GM19238 (cell line): ENCODE measurements at regions not wholly inside any gene's neighbourhood (a gene's known extent, or its start where the extent isn't known, plus 50 kb on each side); places are given as distances from the start of the nearest gene placed in this dataset.
A peak's percentile ranks its signal among the peaks of the same experiment; 100 is the strongest.

Experiments used
- DNase-seq: peaks from one replicate; pipeline ENCODE4 v3.0.0; 2011; ENCODE audit warnings: low spot score; ENCODE audit not compliant: insufficient read length

DNA sequence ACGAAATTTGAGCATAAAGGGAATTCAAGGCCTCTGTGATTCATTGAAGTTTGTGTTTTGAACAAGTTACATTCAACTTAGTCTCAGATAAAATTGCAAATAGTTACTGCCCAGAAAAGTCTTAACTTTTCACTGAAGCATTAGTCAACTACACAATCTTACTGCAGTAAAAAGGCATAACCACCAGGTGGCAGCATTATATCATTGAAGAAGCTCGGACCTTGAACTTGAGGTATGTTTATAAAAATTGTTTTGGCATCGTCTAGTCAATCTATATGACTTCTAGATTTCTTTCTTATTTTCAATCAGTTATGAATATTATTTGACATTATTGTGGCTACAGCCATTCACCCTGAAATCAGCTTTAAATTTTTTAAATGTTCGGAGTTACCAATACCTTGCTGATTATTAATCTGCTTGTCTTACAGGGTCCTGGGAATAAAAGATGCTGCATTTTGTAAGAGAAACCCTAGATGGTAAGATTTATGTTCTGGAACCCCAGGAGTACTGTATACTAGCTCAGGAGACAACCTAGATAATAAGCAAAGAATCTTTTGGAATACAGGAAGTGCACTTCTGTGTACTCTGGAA is 83.9 kb upstream of the GRAMD2B start:
- DNase-seq, result peak; percentile 16

DNA sequence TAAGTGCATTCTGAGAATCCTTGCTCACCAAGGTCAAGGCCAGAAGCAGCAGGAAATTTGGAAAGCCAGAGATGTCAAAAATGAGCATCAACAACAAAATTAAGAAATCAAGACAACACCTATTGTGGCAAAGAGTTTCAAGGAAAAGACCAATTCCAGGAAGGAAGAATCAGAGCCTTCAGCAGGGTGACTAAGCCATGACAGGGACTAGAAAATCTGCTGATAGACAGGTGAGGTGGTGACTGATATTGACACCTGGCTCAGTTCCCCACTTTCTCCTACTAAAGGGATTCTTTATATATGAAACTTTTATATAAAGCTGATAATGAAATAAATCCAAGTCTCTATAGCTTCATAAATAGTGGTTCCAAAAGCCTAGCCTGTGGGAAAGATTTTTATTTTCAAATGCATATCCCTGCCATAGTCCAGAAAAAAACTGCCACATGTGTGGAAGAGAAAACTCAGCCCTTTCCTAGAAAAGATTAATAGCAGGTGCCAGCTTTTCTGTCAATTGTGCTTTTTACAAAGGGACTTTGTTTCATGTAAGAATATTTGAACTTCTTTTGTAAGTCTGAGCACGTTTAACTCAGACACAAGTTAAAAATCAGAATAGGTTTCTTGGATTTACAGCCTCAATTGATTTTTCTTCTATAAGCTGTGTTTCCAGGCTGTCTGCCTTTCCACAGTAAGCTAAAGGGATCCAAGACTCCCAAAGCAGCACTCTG is 81.1 kb upstream of the GRAMD2B start:
- no peak for DNase-seq

DNA sequence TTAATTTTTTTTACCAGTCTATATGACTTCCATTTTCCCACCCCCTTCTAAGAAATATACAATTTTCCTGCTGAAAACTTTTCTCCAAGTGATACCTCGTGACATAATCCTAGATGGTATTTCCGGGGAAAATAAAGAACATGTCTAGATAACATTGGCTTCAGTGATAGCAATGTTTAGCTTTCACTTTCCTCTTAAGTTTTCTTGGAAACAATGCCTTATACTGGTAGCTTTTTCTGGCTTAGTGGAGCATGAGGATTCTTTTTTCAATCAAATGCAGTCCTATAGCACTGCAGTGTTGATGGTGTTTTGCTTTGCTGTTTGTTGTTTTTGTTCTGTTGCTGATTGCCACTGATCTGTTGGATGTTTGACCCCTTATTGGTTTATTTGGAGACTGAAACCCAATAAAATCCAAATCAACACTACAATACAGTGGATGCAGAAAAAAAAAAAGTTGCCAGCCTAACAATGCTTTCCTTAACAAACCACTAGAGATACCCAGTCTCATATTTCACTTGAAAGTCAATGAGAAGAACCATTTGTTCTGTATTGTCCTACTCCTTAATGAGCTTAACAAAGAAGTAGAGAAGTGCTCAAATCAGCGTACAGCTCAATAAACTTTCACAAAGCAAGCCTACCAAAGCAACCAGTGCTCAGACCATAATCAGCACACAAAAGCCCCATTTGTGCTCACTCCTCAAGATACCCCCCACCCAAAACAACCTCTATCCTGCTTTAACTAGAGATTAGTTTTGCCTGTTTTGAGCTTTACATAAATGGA is 74.2 kb upstream of the GRAMD2B start:
- DNase-seq, result no peak

DNA sequence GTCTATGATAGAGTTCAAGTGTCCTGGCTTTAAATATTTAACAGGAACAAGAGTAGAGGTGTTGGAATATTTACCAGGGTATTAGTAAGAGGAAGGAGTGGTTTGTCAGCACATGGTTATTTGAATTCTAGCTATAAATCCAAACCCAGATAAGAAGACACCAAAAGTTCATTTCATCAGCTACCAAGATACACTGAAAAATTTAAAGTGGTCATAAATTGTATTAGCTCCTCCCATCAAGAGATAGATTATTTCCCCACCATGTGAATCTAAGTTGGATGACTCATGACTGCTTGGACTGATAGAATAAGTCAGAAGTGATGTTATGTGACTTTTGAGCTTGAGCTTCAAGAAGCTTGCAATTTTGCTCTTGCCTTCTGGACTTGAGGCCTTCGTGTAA is 72.1 kb upstream of the GRAMD2B start:
- no peak for DNase-seq

DNA sequence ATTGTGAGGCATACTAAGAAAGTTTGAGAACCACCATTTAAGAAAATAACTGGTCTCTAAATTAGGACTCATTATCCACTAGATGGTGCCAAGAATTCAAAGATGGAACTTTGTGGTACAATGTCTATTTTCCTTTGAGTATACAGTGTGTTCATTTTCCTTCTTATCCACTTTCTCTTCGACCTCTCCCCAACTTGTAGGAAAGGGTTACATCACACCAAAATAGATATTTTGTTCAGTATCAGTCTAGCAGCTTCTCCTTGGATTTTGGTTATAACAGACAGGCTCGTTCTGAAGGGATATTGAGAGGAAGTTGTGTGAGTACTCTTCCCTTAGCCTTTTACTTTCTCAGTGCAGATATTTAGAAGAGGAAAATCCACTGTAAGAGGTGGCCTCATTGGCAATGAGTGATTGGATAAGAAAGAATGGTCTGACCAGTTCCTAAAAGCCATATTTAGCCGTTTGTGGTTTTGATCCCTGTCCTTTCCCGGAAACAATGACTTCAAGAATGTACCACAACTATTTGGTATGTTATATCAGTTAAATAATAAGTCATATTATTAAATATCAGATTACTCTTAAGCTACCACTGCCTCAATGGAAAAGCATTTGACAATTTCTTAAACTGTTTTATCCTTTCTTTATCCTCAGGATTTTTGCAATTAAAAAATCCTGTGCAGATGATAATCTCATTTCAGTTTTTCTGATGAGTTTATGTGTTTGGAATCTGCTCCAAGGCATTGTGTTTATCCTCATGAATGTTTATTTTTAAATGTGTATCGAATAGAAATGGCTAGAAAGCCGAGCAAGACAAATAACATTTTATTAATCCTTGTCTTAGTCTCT is 69.0 kb upstream of the GRAMD2B start:
- DNase-seq, result no peak

DNA sequence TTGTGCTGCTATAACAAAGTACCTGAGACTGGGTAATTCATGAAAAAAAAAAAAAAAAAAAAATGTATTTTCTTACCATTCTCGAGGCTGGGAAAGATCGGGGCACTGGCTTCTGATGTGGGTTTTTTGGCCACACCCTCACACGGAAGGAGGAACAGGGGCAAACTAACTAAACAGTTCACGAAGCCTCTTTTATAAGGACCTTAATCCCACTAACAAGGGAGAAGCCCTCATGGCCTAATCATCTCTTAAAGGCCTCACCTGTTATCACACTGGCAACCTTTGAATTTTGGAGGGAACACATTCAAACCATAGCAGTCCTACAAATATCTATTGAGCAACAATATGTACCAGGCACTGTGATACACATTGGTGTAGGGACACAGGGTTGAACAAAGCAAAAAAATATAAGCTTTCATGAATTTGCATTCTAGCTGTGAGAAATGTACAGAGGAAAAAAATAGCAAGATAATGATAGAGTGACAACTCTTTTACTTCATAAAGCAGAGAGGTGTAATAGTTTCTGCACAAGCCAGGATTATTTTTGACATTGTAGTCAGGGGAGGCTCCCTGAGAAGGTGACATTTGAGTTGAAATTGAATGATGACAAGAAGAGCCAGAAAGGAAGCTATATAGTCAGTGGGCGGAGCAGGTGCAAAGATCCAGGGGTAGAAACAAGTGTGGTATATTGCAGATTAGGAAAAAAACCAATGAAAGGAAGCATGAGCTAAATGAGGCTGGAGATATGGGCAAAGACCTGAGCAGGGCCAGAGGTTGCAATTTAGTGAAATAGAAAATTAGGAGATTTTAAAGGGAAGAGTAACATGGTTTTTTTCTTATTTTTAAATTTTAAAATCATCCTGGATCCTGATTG is 68.1 kb upstream of the GRAMD2B start:
- no peak for DNase-seq

DNA sequence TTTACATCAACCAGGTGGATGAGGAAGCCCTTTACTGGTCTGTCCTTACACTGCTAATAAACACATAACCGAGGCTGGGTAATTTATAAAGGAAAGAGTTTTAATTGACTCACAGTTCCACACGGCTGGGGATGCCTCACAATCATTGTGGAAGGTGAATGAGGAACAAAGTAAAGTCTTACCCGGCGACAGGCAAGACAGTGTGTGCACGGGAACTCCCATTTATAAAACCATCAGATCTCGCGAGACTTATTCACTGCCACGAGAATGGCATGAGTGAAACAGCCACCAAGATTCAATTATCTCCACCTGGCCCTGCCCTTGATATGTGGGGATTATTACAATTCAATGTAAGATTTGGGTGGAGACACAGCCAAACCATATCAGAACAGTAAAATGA is 67.3 kb upstream of the GRAMD2B start:
- DNase-seq, result no peak

DNA sequence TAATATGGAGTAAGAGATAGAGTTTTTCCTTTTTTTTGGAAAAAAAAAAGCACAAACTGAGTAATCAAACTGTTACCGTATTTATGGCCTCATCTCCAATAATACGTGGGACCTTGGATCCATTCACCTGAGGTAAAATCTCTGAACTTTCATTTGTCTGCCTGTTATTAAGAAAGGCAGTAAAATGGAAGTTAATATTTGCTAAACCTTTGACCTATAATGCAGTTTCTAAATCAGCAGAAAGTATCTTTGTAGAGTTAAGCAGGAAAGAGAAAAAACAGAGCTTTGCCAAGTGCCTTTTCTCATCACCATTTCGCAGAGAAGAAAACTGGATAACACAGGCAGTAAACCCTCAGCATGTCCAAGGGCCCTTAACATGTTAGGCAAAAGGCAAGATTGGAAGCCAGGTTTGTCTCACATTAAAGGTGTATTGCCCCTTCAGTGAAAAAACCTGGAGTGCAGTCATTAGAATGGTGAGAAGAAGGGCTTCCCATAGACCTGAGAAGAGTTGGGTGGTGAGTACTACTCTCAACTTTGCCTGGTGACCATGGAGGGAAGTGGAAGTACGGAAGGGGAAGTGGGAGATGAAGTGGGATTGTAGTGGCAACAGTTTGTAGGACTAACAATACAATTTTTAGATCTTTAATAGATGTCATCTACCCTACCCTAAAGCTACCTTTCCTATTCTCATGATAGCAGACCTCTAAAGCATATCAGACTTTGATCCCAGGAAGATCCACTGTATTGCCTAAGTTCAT is 65.4 kb upstream of the GRAMD2B start:
- no peak for DNase-seq

DNA sequence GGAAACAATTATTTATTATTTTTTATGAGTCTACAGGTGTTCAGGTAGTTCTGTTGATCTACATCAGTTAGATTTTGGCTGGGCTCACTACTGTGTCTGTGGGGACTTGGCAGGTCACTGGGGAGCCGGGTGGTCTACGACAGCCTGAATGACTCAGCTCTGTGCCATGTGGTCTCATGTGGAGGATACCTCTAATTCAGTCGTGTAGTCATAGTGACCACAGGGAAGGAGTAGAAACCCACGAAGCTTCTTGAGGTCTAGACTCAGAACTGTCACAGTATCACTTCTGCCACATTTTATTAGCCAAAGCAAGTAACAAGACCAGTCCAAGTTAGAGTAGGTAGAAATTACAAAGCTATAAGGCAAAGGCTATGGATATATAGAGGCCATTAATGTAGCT is 64.7 kb upstream of the GRAMD2B start:
- peak; percentile 9 for DNase-seq

DNA sequence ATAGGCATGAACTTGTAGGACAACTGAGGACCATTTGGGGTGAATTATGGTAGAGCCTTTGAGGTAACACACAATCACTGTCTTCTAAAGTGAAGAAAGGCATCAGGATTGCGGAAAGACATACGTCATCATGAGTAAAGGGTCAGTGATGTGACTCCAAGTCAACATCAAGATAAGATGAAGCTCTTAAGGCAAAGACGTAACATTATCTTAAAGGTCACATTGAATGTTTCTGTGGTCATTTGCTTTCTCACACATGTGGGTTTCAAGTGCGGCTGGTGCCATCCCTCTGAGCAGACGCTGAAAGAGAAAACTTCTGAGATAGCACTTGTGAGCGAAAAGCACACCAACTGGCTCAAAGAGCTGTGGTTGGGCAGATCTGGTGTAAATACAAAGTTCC is 63.3 kb upstream of the GRAMD2B start:
- no peak for DNase-seq

DNA sequence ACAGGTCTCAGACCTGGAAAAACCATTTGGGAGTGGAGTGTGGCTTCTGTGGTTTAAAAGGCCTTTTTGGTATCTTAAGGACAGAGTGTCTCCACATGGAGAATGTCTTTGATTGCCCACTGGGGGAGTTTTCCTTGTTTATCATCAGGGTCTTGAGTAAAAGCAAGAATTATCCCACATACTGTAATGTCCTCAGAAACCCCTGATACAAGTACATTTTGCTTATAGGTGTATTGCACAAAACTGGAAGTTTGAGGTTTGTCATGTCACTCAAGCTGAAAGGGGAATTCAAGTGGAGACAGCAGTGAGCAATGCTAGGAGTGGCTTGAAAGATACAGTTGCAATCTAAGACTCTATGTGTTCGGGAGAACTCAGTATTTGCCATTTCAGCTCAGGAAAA is 62.7 kb upstream of the GRAMD2B start:
- DNase-seq, result no peak

DNA sequence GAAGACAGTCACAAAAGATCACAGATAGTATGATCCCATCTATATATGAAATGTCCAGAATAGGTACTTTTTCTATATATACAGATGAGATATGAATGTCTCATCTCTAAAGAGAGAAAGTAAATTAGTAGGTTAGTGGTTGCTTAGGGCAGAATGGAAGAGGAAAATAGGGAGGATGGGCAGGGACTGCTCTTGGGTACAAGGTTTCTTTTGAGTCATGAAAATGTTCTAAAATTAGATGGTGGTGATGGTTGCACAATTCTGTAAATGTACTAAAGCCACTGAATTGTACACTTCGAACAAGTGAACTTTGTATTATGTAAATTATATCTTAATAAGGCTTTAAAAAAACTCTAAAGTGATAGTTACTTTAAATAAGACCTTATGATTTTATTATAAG is 59.6 kb upstream of the GRAMD2B start:
- no peak for DNase-seq

DNA sequence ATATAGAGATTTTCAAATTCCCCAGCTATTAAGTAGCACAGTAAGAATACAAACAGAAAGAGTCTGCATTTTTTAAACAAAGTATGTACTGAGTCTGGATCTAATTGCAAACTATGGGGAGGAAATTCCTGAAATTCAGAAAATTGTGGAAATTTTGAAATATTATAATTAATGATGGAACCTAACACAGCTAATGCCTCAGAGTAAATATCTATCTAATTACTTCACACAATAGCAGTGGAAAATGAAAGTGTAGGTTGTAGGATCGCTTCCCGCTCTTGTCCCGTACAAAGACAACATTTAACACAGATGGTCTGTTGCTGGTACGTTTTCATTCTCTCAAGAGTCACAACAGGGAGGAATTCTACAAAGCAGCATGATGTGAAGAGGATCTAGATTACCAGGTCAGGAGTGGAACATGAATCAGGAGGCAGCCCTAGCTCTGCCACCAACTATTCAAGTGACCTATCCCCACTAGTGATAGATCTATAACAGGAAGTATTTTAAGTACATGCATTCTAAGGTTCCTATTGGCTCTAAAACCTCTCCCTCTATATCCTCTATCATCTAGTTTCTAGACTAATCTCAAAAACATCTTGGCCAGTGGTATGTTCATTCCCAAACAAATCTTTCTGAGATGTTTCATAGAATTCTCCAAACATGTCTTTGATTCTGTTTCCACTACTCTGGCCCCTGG is 58.9 kb upstream of the GRAMD2B start:
- no peak for DNase-seq

DNA sequence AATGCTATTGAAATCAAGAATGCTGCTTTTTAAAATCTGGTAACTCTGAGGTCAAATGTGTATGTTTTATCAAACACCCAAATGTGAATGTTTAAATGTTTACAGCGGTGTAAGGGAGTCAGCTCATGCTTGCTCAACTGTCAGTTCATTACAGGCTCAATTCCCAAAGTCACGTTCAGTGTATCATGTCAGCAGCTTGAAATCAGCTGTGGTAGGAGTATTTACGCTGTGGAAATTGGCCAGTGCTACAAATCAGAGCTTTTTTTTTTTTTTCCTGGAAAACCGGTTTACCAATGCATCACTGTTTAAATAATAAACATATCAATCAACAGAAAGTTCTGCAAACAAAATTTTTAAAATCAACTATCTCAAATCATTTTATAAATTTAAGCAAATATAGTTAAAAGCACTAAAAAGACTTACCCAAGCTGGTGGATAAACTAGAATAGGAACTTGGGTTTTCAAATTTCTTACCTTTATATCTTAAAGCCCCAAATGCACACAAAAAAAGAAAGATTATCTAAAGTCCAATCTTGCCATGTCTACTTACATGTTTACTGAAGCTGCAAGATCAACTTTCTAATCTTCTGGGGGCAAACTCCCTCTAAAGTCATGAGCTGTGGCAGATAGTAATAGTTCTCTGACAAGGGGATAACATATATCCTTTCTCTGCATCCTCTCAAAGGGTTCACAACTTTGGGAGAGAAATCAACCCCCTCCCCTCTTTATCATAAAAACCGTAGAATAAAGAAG is 57.6 kb upstream of the GRAMD2B start:
- no peak for DNase-seq

DNA sequence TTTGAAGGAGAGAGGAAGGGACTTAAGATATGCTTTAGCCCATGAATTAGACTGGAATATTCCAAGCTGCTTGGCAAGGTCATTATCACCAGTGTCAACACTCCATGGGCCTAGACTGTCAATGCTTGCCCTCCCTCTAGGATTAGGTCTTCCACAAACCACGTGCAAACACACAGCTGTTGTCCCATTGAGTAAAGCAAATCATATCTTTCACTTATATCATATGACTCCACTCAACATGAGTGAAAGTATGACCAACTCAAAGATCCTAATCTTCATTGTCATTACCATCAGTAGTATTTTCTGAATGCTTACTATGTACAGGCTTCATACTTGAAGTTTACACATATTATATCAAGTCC is 57.0 kb upstream of the GRAMD2B start:
- no peak for DNase-seq

DNA sequence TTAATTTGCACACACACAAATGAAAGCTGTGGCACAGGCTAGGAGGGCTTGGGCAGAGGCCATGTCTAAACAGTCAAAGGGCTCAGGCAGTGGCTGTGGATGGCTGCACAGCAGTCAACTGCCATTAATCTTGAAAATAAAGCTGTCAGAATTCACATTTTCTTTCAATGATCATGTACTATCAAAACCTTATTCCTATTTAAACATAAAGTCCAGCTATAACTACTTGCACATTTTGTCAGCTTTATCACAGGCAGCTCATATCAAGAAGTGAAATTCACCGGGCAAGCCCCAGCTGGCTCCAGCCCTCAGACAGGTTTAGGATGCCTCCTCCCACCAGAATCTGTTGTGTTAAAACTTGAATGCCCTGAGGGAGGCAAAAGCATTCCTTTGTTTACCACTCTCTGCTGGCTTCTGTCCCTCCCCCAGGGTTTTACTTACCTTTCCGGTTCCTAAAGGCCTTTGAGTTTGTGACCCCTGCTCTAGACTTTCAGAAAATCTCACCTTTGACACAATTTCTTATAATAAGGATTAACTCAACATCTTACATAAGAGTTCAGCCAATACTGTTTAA is 54.9 kb upstream of the GRAMD2B start:
- DNase-seq, result no peak

DNA sequence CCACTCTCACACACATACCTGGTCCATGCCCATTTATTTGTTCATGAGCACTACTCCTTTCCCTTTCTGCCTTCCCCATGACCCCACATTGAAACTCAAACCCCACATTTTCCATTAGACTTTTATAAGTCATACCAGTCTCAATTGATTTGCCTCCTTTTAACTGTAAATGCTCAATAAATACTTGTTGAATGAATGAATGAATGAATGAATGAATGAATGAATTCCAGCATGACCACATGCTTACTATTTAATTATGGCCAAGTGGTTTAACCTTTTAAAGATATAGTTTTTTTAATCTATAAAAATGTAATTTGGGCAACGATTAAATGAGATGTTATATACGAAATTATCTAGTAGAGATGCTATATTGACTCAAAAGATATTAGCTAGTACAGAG is 54.1 kb upstream of the GRAMD2B start:
- DNase-seq, result no peak

DNA sequence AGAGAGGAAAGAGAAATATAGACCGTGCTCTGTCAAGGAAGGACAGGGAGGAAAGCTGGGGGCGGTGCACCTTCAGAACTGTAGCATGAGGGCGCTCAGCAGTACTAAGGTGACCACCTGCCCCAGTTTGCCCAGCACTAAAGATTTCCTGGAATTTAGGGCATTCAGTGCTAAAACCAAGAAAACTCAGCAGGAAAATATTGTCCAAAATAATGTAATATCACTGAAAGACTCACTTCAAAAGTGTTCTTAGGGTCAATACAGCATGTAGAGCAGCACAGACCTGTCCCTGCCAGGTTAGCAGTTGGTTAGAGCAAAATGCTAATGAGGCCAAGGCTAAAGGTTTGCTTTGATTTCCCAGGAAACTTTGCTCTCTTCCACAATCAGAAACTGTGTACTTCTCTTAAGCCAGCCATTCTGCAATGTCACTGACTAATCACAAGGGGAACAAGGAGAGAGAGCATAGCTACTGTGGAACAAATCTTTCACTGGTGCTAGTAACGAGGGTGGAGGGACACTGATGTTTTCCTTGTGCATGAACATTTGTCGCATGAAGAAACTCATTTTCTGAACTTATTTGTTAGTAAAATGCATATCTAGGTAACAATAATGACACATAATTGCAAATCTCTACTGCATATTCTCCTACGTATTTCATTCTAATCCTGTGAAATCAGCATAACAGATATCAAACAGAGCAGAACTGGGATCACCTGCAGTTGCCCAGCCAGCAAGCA is 53.0 kb upstream of the GRAMD2B start:
- DNase-seq, result no peak
